SKM-1 (cell line): ENCODE measurements at regions not wholly inside any gene's neighbourhood (a gene's known extent, or its start where the extent isn't known, plus 50 kb on each side); places are given as distances from the start of the nearest gene placed in this dataset.

Experiments used
- DNase-seq: peaks from one replicate; lab custom pipeline; 2025; ENCODE audit not compliant: unreplicated experiment; lab: John Stamatoyannopoulos, UW

DNA sequence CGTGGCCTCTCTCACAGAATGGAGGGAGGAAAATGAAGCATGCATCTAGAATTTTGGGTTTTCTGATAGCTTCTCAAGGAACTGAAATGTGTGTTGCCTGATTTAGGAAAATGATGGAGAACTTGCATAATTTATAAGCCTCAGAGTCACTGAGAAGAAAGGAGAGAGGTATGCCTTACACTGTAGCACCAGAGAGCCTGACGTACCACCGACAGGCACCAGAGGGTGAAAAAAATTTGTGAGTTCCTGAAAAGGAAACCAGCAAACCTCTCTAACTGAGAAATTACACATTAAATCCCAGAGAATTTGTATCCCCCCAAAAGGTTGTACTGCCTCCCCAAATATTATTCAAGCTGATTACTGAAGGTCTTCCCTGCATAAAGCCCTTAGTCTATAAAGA lies 915.3 kb upstream of the SLITRK6 start:
- no peak for DNase-seq

DNA sequence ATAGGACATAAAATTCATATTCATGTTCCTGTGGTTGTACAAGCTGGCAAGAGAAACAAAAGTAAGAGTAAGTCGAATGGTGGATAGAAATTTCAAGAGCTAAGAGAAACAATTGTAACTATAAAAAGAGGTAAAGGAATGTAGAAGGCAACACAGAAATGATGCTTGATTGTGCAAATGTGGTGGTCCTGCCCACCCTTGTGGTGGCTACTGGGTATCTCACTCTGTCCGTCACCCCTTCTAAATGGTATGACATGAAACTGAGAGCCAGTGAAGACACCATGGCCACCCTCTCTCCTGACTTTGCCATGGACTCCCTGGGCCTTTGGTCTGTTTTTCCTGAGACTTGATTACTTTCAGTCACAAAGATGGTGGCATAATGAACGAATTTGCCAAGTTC lies 925.9 kb upstream of the SLITRK6 start:
- DNase-seq = no peak

DNA sequence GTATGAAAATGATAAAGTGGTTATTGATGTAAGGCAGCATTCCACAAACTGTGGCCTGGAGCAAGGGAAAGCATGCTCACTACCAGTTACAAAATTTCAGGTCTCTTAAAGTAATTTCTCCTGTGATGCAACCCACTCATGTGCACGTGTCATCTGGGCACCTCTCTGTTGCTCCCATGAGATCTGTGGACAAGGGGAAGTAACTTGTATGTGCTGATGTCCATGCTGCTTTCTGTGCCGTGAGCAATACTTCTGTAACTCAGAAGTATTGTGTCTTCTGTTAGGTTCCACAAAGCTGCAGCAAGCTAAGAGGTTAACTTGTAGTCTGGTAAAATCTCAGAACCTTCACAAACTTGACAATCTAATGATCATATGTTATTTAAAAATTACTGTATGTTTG lies 930.0 kb upstream of the SLITRK6 start:
- peak; percentile 69 for DNase-seq

DNA sequence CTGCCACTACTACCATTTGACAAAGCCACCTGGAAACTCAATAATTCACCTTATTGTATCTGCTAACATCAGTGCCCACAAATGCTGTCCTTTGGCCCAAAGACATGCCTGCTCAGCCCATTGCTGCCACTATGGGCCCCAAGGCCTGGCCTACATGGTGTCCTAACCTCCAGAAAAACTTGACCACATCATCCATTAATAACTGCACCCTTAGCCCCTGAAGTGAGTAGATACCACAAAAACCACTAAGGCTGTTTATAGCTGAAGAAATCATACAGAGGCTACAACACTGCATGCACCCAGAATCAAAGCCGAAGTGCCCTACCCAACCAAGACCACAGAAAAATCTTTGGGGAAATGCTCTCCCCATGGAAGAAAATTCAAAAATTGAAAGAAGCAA lies 932.8 kb upstream of the SLITRK6 start:
- DNase-seq = no peak

- DNase-seq = no peak
Measured at GRCh38 chr13:86737334-86737932, 933.7 kb upstream of the SLITRK5 start.

GRCh38 chr13:86741762-86742285 lies 929.3 kb upstream of the SLITRK5 start:
- DNase-seq = no peak

DNA sequence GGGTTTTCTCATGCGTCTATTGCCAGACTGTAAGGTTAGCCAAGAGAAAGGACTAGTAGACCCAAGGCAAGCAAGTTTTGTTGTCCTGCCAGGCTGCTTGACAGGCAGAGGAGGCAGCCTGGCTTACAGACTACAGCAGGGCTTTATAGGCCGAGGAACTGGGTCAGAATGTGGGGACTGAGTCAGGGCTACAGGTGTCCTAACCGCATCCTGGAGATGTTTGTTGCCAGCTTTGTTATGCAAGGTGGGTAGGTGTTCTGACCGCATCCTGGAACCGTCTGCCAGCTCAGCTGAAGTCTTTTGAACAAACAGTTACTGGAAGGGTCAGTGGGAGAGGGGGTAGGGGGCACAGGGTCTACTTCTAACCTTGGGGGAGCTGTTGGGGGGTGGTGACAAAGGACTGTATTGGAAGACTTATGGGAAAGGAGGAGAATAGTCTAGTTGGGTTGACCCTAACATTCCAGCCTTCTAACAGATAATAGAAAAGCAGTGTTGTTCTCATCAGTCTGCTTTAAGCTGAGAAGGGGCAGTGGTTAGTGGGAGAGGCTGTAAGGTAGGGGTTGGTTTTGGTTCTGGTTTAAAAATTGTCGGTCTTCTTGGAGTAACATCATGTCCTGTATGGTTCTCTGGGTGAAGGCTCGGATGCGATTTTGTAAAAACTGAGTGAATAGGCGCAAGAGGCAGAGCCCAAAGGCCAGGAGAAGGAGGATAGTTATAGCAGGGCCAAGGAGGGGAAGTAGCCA lies 913.8 kb upstream of the SLITRK5 start:
- no peak for DNase-seq

DNA sequence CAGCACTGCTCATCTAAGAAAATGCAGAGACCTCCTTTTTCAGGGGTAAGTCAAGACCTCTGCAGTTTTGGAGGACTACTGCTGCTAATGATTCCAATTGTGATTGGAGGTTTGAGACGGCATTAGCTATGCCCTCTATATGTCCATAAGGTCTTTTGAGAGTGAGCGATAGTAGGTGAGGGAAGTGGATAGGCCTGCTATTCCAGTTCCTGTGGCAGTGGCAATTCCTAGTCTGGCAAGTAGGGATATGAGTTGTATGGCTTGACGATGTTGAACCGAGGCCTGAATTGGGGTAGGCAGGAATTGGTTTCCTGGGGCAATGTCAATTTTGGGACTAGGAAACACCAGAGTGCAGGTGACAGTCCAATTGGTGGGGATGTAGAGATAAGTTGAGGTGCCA lies 913.1 kb upstream of the SLITRK5 start:
- DNase-seq = no peak

DNA sequence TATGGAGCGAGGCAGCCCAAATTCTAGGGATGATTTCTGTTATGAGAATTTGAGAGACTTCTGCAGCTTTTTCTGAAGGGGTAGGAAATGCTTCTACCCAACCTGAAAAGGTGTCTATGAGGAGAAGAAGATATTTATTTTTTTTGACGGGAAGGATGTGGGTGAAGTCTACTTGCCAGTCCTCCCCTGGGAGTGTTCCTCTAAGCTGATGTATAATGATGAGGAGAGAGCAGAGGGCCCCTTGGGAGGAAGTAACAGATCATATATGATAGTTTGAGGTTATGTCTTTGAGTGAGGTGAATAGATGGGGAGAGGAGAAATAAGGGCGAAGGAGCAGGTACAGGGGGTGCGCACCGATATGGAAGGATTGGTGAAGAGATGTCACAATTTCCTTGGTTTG lies 910.6 kb upstream of the SLITRK5 start:
- no peak for DNase-seq

- no peak for DNase-seq
Measured at GRCh38 chr13:86765462-86765861, 905.7 kb upstream of the SLITRK5 start.

DNA sequence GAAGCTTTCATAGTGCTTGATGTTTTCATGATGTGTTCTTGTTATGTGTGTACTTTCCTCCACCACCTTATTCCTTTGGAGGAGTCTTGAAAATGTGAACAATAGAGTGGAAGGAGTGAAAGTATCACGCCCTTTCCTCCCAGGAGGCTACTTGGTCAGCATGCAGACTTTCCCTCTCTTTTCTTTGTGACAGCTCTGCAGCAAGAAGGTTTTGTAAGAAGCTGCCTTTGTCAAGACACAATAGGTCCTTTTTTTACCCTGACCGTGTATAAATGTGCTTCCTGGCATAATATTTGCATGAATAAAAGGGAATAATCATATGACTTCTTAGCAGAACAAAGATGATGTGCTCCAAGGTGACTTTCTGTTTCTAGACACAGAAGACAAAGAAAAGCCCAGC lies 882.6 kb upstream of the SLITRK5 start:
- no peak for DNase-seq

GRCh38 chr13:86792153-86792651 lies 879.0 kb upstream of the SLITRK5 start:
- DNase-seq = no peak

DNA sequence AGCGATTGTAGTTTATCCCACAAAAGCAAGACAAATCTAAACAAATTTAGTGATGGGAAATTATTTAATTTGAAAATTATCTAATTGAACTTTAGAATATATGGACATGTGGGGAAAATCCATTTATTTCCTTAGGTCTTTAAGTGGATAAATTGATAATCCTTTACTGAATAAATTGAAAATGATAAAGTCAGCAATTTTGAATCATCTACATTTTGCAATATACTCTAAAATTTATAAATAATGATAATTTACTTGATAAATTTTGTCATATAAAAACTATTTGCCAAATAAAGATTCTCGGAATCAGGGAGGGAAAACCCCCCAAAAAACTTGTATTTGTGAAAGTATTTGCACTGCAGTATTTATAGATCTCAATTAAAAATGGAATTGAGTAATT lies 875.3 kb upstream of the SLITRK5 start:
- DNase-seq = no peak

DNA sequence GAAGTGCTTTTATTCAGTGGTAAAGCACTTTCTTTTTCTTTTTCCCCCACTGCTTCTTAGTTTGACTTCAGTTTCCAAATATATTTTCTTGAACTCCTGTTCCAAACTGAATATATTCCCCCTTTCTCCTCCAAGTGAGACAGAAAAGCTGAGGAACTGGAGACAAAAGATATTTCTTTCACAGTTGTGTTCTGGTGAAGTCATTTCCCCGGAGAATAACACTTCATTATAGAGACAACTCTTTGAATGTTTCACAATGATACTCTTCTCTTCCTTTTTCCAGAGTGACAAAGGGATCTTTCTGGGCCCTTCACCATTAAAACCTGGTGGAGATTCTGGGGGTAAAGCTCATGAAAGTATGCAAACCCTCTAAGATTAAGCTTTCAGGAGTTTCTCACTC lies 860.8 kb upstream of the SLITRK5 start:
- no peak for DNase-seq

- no peak for DNase-seq
Measured at GRCh38 chr13:86813198-86813597, 858.0 kb upstream of the SLITRK5 start.

GRCh38 chr13:86825410-86825809 lies 845.8 kb upstream of the SLITRK5 start:
- DNase-seq = no peak

DNA sequence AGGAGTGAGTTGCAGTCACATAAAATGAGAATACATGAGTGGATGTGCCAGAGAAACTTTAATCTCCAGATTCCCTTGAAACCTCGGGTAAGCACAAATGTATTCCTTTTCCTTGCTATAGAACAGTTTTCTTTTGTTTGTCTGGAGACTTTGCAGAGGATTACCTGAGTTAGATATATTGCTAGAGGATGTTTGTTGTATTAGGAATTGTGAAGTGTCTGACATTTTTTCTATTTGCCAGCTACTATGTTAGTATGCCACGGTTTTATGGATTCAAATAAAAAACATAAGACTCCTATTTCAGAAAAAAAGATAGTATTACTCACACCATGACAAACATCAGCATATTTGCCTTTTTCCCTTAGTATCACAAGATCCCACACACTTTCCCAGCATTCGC lies 844.9 kb upstream of the SLITRK5 start:
- DNase-seq = no peak

GRCh38 chr13:86830046-86830445 lies 841.1 kb upstream of the SLITRK5 start:
- DNase-seq = no peak

DNA sequence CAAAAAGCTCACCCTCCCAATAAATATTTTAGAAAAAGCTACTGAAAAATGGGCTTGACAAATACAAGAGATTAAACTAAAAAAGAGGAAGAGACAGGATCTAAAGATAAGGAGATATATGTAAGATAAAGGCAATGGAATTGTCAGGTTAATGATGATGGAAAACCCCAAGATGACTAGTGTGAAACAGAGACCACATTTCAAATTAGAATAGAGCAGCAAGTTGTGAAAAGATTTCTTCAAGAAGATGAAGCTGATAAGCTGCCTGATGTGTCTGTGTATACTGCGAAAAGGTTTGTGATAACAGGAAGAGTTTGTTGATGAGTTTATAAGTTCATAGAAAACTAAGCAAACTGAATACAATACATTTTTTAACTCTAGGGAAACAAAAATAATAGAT lies 840.1 kb upstream of the SLITRK5 start:
- DNase-seq = no peak

DNA sequence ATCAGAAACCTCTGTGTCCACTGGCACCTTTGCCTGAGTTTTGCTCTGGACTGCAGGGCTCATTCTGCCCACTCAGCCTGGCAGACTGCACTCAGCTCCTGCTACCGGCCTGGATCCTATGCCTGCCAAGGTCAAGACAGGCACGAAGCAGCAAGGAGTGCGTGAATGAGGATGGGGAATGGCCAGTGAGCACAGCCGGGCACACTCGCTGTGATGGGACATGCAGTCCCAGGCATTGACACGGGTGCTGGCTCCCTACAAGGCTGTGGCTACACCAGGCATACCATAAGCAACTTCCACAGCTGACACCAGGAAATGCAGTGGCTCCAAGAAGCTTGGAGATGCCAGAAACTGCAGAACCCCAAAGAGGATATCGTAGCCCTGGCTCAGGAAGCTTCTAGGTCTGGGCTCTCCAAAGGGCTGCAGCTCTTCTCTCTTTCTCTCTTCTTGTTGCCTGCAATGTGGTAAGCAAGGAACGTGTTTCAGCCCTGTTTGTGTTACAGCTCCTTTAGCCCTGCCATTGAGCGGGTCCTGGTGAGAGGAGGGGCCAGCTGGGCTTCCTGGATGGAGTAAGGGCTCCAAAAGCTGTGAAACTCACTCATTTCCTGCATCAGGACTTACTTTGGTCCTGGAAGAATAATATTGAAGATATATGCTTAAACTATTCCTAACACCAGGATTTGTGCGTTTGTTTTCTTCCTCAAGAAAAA lies 832.6 kb upstream of the SLITRK5 start:
- no peak for DNase-seq

DNA sequence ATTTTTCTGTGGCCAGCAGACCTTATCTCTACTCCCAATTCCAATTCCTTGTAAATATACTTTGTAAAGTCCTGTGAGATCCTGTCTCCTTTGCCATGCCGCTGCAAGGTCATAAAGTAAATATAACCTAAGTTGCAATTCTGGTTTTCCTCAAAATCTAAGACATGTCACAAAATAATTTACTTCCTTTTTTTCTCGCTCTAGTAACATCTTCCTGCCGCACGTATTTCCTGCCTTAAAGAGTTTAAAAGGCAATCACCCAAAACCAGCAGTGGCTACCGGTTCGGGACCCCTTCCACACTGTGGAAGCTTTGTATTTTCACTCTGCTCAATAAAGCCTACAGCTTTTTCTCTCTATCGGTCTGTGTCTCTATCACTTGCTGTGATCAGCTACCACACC lies 832.0 kb upstream of the SLITRK5 start:
- no peak for DNase-seq
